GM19397 (cell line): ENCODE measurements at regions not wholly inside any gene's neighbourhood (a gene's known extent, or its start where the extent isn't known, plus 50 kb on each side); places are given as distances from the start of the nearest gene placed in this dataset.
A peak's percentile ranks its signal among the peaks of the same experiment; 100 is the strongest.
"Not testable (repeated sequence)": the region's sequence is repeated elsewhere in the genome, so short reads cannot be mapped to it uniquely, and the experiment has no call there.

Experiments
- ATAC-seq: cut with Tn5 transposase; IDR thresholded peaks from one replicate; pipeline ENCODE4 v1.9.1; 2021; ENCODE audit warnings: mild to moderate bottlenecking, moderate library complexity; ENCODE audit not compliant: unreplicated experiment

- ATAC-seq = no peak
Measured at GRCh38 chr11:90629229-90629806, 406.5 kb upstream of the CHORDC1 start.

- no peak for ATAC-seq
Measured at GRCh38 chr11:90614318-90614717, 391.5 kb upstream of the CHORDC1 start.

- not testable (repeated sequence) for ATAC-seq
Measured at GRCh38 chr11:90613037-90613436, 390.2 kb upstream of the CHORDC1 start.

- no peak for ATAC-seq
Measured at GRCh38 chr11:90606721-90607120, 383.9 kb upstream of the CHORDC1 start.

GRCh38 chr11:90601261-90601660 lies 378.4 kb upstream of the CHORDC1 start:
- no peak for ATAC-seq

GRCh38 chr11:90594658-90595057 lies 371.8 kb upstream of the CHORDC1 start:
- ATAC-seq = no peak

GRCh38 chr11:90593099-90593498 lies 370.2 kb upstream of the CHORDC1 start:
- no peak for ATAC-seq

GRCh38 chr11:90590286-90590685 lies 367.4 kb upstream of the CHORDC1 start:
- ATAC-seq = no peak

GRCh38 chr11:90589735-90590134 lies 366.9 kb upstream of the CHORDC1 start:
- ATAC-seq = no peak

GRCh38 chr11:90587896-90588295 lies 365.0 kb upstream of the CHORDC1 start:
- no peak for ATAC-seq

GRCh38 chr11:90585491-90585890 lies 362.6 kb upstream of the CHORDC1 start:
- ATAC-seq = no peak

GRCh38 chr11:90582999-90583398 lies 360.1 kb upstream of the CHORDC1 start:
- not testable (repeated sequence) for ATAC-seq

- no peak for ATAC-seq
Measured at GRCh38 chr11:90564531-90564930, 341.7 kb upstream of the CHORDC1 start.

- ATAC-seq = no peak
Measured at GRCh38 chr11:90558328-90558865, 335.5 kb upstream of the CHORDC1 start.

GRCh38 chr11:90556606-90557005 lies 333.8 kb upstream of the CHORDC1 start:
- no peak for ATAC-seq

- ATAC-seq = no peak
Measured at GRCh38 chr11:90556026-90556425, 333.2 kb upstream of the CHORDC1 start.

GRCh38 chr11:90555477-90555876 lies 332.6 kb upstream of the CHORDC1 start:
- ATAC-seq = no peak

GRCh38 chr11:90542092-90542491 lies 319.2 kb upstream of the CHORDC1 start:
- ATAC-seq = no peak

- ATAC-seq = no peak
Measured at GRCh38 chr11:90536301-90536700, 313.5 kb upstream of the CHORDC1 start.

GRCh38 chr11:90532125-90532524 lies 309.3 kb upstream of the CHORDC1 start:
- no peak for ATAC-seq

- ATAC-seq = no peak
Measured at GRCh38 chr11:90531001-90531400, 308.2 kb upstream of the CHORDC1 start.

GRCh38 chr11:90525962-90526361 lies 303.1 kb upstream of the CHORDC1 start:
- no peak for ATAC-seq

- peak; percentile 58 for ATAC-seq
Measured at GRCh38 chr11:90512846-90513245, 290.0 kb upstream of the CHORDC1 start.
